Jurkat, Clone E6-1 (cell line): ENCODE measurements at regions not wholly inside any gene's neighbourhood (a gene's known extent, or its start where the extent isn't known, plus 50 kb on each side); places are given as distances from the start of the nearest gene placed in this dataset.

Source experiments
- DNase-seq: peaks from one replicate; pipeline ENCODE4 v3.0.0-alpha.2; 2011; ENCODE audit warnings: low read depth, low spot score
- H3K4me3 ChIP-seq: 2 replicates; pipeline ENCODE4 v1.5.1; 2011; ENCODE audit warnings: mild to moderate bottlenecking, low read length, control low read depth, moderate library complexity

DNA sequence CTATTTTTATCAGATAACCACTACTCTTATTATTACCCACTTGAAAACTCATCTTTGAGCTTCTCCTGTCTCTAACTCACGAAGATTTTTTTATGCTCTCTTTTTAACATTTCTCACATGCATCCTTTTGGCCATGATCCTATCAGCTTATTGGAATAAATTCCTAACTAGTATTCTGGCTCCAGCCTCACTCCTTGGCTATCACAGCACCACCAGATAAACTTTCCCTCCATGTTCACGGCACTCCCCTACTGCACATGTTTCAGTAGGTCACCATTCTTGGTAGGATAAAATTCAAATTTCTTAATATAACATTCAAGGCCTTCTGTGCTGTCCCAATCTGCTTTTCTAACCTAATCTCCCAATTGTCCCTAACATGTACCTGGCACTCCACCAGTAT lies 186.6 kb upstream of the UBASH3B start:
- no peak overlapping the region for H3K4me3 ChIP-seq
- no peak for DNase-seq

DNA sequence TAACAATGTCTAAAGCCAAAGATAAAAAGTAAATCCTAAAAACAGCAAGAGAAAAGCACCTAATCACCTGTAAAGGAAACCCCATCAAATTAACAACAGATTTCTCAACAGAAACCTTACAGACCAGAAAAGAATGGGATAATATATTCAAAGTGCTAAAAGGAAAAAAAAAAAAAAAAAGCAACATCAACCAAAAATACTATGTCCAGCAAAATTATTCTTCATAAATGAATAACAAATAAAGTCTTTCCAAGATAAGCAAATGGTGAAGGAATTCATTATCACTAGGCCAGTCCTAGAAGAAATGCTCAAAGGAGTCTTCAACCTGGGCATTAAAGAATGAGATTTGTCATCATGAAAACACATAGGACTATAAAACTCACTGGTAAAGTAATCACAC lies 192.0 kb upstream of the UBASH3B start:
- no peak overlapping the region for H3K4me3 ChIP-seq
- no peak for DNase-seq

DNA sequence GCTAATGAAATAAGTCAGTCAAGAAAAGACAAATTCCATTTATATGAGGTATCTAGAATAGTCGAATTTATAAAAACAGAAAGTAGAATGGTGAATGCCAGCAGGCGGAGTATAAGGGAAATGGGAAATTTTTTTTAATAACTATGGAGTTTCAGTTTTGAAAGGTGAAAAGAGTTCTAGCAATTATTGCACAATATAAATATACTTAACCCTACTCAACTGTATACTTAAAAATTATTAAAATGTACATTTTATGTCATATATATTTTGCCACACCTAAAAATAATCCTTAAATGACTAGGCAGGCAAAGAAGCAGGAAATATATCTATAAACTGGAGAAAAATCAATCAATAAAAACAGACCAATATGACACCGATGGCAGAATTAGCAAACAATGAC lies 196.5 kb upstream of the UBASH3B start:
- no peak overlapping the region for H3K4me3 ChIP-seq

DNA sequence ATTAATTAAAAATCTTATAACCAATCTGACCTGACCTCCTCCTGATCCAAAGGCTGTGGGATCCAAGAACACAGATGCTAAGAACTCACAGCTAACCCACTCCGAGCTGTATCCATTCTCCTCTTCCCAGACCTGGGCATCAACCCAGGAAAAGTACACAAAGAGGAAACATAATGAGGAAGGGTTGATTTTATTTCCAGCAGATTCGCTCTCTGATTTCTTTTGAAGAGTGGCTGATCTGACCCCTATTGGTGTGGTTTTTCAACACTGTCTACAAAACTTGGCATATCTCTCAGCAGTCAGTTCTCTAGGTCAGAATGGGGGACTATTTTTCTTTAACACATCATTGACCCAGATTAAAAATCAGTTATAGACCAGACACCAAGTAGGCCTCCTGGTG lies 201.9 kb upstream of the UBASH3B start:
- no peak for DNase-seq
- no peak overlapping the region for H3K4me3 ChIP-seq

More for the DNA sequence above, 196.5 kb upstream of the UBASH3B start:
- no peak for DNase-seq

DNA sequence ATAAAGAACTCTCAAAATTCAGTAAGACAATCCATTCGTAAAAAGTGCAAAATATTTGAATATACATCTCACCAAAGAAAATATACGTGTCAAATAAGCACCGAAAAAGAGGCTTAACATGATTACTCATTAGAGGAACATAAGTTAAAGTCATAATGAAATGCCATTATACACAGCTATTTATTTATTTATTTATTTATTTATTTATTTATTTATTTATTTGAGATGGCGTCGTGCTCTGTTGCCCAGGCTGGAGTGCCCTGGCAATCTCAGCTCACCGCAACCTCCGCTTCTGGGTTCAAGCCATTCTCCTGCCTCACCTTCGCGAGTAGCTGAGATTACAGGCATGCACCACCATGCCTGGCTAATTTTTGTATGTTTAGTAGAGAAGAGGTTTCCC lies 203.6 kb upstream of the UBASH3B start:
- no peak for DNase-seq

DNA sequence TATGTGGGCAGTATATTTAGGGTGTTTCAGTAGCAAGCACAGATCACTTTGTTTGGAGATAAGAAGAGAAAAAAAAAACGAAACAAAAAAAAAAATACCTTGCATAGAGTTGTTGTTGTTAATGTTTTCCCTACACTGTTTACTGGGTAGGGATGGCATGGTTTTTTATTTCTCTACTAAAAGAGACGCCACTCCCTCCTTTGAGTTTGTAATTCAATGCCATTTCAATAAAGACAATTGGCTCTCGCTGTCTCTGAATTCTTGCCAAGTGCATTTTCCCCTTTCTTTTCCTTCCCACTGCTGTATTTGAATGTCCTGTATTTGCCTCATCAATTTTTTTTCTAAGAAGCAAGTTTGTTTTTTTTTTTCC lies 213.9 kb upstream of the UBASH3B start:
- DNase-seq, result no peak
- H3K4me3 ChIP-seq, result no peak overlapping the region

More for the DNA sequence above, 203.6 kb upstream of the UBASH3B start:
- no peak overlapping the region for H3K4me3 ChIP-seq

DNA sequence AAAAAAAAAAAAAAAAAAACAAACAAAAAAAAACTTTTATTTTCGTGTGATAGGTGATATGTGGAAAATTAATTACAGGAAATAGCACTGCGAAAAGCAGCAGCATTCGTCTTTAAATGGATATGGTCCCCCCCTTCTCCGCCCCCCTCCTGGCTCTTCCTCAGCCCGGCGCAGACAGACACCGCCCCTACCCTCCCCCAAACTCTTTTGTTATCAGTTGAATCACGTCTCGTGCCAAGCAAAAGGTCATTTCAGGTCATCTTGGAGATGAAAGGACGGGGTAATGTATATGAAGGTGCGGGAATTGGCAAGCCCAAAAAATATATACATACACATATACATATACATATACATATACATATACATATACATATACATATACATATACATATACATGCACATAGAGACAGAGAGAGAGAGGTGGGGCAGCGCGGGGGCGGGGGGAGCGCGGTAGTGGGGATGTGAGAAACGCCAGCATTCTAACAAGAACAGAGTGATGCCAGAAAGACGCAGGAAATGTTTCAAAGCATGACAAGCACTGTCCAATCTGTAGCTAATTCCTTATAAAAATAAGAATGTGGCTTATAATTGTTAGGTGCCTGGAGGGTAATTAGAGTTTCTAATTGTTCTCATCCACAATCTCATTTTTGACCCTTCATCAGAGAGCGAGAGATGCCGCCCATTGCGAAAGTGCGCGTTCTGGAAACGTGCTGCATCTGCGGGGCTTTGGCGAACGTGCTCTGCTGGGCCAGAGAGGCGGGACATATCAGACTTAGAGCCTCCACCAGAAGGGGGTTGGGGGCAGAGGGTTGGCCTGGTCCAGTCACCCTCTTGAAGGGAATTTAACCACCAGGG lies 214.5 kb upstream of the UBASH3B start:
- no peak for DNase-seq

DNA sequence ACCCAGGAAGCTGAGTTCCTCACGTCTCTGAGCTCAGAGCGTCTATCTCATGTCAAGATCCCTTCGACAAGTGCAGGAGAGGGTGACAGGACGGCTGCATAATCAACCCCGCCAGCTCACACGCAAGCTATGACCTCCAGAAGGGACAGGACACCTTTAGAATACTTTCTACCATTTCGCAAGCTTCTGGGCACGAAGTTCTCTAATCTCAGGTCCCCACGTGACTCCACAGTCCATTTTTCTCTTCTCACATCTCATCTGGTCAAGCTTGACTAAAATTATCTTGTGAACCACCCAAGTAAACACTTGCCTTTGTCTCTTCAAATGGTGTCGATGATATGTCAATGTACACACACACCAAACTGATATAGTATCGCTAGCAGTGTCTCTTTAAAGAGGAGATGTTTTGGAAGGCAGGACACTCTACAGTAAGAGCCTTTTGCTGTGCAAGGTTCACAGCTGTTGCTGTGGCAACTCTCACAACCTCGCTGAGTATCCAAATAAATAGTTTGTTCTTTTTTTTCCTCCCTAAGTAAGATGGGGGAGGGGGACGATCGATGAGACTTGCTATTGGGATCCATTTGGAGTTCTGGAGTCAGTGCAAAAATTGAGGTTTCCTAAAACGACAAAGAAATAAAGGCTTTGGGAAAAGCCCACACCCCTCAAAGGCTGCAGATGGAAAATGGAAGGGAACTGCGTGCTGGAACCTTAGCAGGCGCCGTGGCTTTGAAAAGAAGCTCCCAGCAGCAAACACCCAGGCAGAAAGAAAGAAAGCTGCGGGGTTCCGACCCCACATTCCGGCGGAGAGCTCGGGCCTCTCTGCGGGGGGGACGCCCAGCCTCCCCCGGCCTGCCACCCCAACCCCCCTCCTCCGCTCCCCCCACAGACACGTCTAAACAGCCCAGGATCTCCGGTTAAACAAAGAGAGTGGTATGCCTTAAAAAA lies 215.4 kb upstream of the UBASH3B start:
- H3K4me3 ChIP-seq, result no peak overlapping the region
- DNase-seq, result no peak

More for the DNA sequence above, 214.5 kb upstream of the UBASH3B start:
- no peak overlapping the region for H3K4me3 ChIP-seq

DNA sequence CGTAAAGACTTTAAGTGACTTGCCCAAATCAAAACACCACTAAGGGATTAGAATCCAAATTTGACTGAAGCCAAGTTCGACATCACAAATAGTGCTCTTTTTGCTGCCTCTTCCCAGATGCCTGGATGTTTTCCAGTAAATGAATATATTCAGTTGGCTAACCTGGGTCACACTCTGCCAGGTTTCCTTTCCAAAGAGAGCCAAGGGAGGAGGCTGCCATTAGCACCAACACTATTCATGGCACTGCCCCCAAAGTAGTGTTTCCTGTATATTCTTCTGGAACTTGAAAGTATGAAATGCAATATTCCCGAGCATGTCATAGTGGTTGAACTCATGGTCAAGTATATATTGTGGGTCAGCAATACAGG lies 219.3 kb upstream of the UBASH3B start:
- DNase-seq, result no peak
- H3K4me3 ChIP-seq, result no peak overlapping the region

DNA sequence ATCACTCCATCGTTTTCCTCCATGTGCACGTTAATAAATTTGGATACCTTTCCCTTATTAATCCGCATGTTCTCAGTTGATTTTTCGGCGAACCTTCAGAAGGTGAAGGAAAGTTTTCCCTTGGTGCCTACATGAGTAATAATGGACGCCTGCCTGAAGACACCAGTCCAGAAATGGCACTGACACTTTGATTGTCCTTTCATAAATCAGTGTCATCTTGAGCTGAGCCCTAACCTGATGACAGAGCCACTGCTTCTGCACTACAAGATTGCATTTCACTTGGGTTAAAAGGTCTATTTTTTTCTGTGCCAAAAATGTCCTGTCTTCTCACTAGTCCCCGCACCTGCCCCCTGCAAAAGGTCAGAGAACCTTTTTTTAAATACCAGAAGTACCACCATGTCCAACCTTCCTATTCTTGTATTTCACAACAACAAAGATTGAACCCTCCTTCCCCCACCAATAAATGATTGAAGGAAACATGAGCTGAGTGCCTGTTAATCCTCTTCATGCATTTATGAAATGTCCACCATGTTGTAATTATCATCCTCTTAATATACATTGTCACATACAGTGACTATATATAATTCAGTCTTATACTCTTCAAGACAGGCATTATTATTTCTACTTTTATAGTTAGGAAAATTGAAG lies 219.9 kb upstream of the UBASH3B start:
- DNase-seq, result no peak
- no peak overlapping the region for H3K4me3 ChIP-seq

DNA sequence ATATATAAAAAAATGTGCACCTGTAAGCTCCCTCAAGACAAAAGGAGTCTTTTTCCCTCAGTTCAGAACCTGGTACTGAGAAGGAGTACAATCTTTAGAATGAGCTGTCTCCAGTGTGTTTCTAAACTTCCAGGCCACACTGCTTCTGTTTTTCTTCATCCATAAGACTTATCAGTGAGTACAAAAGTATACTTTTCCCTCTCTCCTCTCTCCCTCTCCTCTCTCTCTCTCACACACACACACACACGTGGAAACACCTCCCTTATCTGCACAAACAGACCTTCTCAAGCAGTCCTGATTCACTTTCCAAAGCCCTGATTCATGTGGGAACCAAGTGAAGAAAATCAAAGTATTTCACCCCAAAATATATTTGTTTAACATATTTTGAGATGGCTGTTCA lies 220.7 kb upstream of the UBASH3B start:
- no peak for DNase-seq
- no peak overlapping the region for H3K4me3 ChIP-seq

DNA sequence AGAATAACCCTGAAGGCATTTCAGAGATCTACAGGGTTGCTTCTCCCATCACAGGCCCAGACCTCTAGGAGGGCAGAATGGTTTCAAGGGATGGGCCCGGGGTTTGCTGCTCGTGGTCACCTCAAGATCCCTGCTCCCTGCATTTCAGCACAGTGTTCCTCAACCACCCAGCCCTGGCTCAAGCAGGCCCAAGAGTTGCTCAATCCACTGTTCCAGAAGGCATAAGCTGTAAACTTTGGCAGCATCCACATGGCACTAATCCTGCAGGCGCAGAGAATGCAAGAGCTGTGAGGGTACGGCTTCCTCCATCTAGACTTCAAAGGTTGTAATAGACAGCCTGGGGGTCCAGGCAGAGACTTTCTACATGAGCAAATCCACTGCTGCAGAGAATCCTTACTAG lies 225.0 kb upstream of the UBASH3B start:
- DNase-seq, result no peak
- no peak overlapping the region for H3K4me3 ChIP-seq

DNA sequence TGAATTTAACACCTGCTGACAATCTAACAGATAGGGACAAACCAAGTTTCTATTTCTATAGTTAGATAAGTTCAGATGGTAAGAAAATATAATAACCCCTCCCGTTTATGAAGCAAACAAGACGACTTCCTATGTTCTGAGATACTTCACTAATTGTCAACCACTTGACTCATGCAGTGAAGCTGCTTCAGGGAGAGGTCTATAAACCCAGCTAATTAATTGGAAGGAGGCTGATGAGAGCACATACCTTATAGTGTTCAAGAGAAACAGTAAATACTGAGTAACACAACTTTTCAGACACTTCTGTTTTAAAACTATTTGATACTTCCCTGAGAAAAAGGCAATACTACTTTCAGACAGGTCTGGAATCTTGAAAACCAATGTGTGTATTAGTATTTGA lies 229.4 kb upstream of the UBASH3B start:
- no peak for DNase-seq
- no peak overlapping the region for H3K4me3 ChIP-seq

DNA sequence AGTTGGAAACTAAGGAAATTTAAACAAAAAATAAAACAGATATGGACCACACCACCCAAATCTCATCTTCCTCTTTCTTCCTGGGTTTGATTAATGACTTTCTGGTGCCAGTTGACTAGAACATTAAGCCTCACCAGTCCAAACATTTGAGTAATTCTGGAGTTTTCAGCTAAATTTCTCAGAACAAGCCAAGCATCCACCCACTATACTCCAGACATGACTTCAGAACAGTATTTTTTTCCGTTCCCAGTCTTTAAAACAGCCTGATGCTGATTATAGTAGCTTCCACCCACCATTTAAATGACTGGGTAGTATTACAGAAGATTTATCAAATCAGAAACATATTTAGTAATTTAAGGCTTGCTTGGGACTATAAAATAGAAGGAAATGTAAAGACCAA lies 230.9 kb upstream of the UBASH3B start:
- H3K4me3 ChIP-seq, result no peak overlapping the region
- no peak for DNase-seq

DNA sequence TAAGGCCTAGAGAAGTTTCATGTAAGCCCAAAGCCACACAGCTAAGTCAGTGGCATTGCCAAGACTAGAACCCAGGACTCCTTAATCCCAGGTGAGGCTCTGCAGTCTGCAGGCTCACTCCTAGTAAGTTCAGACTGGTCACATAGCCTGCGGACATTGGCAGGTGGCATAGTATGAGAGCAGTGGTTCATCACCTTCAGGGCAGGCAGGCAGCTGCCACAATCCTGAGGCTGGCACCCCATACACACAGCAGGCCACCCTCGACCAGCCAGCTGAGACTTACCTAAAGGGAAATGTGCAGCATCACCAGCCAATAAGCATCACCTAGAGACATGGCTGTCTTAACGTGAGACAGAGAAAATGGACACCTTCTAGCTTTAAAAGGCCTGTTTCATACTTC lies 231.6 kb upstream of the UBASH3B start:
- no peak for DNase-seq

DNA sequence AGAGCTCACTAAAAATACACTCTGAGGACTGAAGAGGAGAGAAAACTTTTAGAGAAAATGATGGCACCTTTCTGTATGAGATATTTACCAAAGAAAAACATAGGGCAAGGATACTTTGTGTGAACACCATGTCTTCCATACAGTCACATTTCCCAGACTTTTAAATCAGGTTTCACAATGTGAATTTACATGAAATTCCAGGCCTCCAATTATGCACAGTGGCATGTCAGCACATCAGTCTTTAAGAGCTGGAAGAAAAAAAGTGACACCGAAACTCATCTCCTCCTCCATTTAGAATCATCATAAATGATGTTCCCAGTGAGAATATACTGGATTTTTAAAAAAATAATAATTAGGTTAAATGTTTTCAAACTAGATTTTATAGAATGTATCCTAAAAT lies 232.2 kb upstream of the UBASH3B start:
- H3K4me3 ChIP-seq, result no peak overlapping the region

More for the DNA sequence above, 231.6 kb upstream of the UBASH3B start:
- H3K4me3 ChIP-seq, result no peak overlapping the region

DNA sequence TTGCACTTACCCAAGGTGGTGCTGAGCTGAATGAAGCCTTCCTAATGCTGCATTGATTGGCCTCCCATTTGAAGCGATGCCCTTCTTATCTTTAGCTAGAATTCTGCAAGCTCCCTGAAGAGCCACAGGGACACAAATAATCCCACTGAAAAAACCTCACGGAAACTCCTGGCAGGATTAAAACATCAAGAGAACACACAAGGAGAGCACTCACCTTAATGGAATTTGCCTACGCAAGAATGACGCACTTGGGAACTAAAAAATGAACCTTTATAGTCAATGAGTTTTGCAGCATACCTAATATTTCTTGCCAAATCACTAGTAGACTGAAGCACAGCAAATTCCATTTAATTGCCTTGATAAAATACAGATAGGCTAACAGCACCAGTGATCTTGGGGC lies 232.8 kb upstream of the UBASH3B start:
- DNase-seq, result no peak

More for the DNA sequence above, 232.2 kb upstream of the UBASH3B start:
- no peak for DNase-seq

DNA sequence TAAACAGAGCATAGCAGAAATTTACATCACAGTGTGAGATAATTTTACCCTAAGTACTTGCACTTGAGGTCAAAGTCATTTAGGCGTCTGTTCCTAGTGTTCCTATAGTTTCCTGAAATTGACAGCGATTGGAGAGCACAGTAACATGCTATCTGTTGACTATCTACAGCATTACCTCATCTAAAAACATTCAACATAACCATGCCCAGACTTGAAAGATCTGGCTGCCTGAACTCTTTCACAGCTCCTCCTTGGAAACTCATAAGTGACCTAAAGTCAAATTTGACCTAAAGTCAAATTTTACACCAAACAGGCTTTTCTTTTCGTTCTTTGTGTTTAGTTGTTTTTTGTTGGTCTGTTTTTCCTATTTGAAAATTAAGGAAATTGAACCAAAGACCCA lies 233.8 kb upstream of the UBASH3B start:
- no peak for DNase-seq

More for the DNA sequence above, 232.8 kb upstream of the UBASH3B start:
- no peak overlapping the region for H3K4me3 ChIP-seq

DNA sequence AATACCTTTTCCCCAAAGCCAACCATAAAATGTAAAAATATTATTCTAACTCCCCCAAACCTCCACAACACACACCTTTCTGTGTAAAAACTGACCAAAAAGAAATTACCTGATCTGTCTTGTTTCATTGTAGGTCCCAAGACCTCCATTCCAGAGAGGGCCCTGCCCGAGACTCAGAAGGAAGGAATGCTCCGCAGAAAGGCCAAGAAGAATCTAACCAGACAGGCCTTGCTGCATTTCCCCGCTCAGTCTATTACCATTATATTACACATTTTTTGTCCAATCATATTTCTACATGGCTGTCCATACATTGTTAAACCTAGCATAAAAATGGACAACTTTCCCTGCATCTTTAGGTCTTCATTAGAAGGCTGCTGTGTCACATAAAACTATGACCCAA lies 237.5 kb upstream of the UBASH3B start:
- no peak overlapping the region for H3K4me3 ChIP-seq
- no peak for DNase-seq

More for the DNA sequence above, 233.8 kb upstream of the UBASH3B start:
- H3K4me3 ChIP-seq, result no peak overlapping the region
